DMS 273 treated with DMSO at 0.1 percent for 48 hours (cell line): ENCODE measurements at regions not wholly inside any gene's neighbourhood (a gene's known extent, or its start where the extent isn't known, plus 50 kb on each side); places are given as distances from the start of the nearest gene placed in this dataset.
"Not testable (repeated sequence)": the region's sequence is repeated elsewhere in the genome, so short reads cannot be mapped to it uniquely, and the experiment has no call there.

ENCODE experiments used
- DNase-seq: peaks from one replicate; lab custom pipeline; 2025; lab: John Stamatoyannopoulos, UW

DNA sequence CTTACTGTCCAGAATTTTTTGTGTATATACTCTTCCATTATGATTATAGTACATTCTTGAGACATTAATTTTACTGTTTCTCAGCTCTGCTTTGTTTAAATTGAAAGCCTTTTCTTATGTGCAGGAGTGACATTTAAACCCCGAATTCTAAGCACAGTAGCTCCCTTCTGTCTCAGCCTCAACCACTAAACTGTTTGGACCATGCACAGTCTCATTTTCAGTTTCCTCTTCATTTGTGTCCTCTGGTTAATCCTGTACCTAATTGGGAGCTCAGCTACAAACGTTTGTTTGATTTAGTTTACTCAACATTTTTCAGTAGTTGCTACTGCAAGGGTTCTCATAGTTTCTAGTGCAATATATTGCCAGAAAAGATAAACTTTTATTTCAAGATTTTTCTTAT is 206.3 kb downstream of the SLITRK5 start:
- no peak for DNase-seq

DNA sequence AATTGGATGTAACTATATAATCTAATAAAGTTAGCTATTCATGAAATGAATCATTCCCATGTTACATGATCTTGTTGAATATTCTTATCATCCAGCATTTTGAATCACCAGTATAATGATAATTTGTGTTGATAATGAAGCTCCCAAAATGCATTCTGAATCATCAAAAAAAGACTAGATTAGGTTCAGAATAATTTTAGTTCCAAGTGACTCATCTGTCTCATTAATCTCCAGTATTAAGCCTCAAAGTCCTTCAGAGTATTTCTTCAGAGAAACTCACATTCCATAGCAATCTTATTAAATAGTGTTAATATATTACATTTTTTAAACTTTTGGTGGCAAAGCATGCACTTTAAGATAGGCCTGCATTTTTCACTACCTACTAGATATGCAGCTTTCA is 207.5 kb downstream of the SLITRK5 start:
- no peak for DNase-seq

DNA sequence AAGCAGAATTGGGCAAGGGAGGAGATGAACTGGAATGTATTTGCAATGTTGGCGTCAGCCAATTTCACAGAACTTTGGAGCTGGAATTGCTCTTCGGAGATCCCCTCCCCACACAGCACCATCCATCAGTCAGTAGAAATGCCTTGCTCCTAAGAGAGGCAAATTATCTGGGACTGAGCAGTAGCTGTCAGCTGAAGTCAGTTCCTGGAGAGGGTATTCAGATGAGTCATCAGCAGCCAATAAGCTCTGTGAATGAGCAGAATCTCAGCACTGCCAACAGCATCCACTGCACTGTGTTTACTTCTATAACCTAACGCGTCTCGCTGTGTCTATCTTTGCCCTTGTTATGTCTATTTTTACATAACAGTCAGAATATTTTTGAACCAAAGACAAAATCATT is 213.7 kb downstream of the SLITRK5 start:
- DNase-seq, result no peak

DNA sequence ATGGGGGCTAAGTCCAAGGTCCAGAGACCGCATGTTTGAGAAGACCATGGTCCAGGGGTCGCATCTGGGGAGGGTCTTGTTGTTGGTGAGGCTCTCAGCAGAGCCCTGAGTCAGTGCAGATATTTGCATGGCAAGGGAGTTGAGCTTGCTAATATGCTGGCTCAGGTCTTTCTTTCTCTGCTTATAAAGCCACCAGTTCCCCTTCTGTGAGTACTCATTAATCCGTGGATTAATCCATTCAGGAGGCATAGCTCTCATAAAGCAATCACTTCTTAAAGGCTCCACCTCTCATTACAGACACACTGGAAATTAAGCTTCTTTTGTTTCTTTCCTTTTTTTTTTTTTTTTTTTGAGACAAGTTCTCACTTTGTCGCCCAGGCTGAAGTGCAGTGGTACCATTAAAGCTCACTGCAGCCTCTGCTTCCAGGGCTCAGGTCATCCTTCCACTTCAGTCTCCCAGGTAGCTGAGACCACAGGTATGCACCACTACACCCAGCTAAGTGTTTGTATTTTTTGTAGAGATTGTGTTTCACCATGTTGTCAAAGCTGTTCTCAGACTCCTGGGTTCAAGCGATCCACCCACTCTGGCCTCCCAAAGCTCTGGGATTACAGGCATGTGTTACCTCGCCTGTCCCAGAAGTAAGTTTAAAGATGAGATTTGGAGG is 216.4 kb downstream of the SLITRK5 start:
- DNase-seq, result no peak

DNA sequence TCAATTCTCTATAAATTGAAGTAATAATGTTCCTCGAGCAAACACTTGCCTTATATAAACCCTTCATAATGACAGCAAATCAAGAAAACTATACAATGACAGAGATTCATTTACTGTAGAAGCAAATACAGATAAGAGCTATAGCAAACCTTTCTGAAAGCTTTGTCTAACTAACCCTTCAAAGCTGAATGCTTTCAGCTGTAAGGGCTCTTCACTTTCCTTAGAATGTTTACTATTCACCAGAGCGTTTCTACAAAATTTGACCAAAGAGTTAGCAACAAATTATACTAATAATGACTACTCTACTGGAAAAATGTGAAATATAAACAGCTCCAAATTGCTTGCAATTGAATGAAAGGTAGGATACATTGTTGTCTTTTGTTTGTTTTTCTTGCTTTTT is 218.1 kb downstream of the SLITRK5 start:
- DNase-seq, result no peak

DNA sequence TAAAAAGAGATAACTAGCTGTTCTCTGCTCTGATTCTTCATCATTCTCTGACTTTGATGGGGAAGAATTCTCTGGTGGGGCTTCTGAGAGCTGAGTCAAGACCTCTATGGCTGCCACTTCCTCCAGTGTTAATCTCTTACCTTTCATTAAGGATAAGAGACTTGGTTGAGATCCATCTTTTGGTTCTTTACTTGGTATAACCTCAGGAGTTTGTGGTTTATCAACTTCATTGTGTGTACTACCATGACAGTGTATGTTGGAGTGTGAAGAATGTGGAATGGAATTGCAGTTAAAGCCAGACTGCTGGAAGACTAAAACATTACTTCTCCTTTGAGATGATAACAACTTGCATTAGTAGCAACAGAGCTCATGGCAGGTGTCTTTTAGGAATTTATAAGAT is 222.0 kb downstream of the SLITRK5 start:
- DNase-seq, result no peak

DNA sequence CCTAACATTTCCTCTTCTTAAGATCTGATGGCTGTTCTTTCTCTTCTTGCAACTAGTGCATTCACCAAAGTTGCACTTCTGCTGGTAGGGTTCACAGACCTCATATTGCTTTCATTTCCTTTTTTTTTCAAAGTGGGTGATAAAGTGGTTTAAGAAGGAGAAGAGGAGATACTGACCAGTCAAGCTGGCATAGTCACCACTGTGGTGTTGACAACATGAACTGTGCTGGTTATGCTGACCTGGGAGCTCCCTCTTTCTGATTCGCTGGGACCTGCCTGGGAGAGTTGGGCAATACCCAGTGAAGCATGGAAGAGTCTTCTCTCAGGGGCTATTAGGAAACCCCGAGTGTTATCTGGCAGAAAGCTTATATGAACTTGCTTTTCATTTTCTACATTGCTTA is 222.9 kb downstream of the SLITRK5 start:
- DNase-seq, result no peak

DNA sequence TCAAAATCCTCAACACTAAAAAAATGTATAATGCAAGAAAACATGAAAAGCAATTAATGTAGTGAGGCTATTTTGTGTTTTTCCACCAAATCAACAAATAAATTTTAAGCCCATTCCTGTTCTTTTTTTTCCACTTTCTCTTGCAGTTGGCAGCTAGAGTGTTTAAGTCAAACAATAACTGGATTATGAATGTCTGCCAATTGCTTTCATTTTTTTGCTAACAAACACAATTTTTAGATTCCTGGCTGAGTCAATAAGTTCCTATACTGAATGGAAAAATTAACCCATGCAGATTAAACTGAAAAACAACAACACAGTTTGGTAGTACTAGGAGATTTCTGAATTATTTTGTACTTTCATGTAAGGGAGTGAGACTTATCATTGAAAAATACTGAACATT is 232.4 kb downstream of the SLITRK5 start:
- DNase-seq, result no peak

DNA sequence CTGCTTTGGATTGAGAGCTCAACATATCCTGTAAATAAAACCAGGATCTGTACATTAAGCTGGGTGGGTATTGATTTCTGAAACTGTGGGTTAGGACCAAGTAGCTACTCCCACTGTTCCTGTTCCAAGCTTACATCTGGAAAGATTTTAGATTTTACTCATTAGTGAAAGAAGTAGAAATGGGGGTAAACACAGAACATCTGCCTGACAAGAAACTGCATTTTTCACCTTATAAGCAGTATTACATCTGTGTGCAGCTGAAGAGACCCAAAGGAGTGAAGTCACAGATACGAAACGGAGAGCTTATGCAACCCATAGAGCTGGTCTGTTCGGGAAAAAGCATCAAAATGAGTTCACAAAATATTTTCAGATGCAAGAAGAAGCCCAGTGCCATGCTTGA is 235.2 kb downstream of the SLITRK5 start:
- no peak for DNase-seq

DNA sequence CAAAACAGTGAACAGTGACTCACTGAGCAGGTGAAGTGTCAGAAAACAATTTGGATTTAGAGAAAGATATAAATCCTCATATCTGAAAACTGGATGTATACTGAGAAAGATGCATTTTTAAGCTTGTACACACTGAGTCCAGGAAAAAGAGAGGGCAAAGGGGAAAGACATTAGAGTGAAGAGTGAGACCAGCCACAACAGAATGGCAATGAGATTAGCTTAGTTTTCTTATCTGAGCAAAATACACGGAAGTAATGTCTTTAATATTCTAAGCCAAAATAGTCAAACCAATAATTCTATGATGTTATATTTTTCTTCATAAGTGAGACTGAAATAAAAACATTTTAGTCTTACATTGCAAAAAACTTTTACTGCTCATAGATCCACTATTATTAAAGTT is 236.0 kb downstream of the SLITRK5 start:
- no peak for DNase-seq

DNA sequence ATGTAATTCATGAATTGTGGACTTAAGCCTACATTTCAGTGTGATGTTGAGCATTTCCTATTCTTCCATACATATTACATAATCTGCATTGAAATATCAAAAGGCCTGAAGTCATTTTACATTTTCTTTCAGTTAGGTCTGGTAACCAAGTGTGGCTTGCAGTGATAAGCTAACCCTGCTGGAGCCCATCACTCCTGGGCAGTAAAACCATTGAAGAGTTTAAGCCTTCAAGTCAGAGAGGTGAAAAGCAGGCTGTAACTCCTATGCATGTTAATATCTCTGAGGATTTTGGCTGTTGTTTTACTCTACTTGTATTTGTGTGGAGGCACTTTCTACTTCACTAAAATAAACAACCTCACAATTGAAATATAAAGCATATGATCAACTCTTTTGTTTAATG is 248.8 kb downstream of the SLITRK5 start:
- DNase-seq, result no peak

DNA sequence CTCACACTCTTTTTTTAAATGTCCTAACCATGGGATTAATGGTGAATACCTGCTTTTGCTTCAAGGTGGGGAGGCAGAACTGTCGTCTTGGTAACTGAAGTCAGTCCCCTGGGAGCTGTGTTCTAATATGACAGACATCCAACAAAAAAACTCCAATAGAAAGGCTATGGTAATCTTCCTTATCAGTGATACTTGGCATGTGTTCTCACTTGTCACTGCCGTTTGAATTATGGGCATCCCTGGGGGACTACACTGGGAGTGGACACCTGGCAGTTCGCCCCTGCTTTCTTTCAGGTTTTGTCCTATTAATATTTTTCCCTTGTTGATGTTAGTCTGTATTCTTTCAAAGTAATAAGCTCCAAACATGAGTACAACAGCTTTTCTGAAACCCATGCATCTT is 252.6 kb downstream of the SLITRK5 start:
- no peak for DNase-seq

DNA sequence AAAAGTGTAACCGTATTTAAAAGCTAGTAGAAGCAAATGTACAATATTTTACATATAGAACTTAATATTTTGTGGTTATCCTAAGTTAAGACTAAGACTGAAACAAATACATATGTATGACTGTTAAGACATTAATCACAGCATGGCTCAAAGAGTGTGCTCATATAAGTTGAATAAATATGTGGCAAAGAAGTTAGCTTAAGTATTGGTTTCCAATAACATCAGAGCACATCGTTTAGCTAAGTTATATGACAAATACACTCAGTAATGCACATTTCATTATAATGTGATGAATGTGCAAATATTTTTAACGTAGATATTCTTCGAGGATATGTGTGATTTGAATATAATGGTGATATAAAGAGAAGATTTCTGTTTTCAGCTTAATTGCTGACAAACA is 253.8 kb downstream of the SLITRK5 start:
- no peak for DNase-seq

DNA sequence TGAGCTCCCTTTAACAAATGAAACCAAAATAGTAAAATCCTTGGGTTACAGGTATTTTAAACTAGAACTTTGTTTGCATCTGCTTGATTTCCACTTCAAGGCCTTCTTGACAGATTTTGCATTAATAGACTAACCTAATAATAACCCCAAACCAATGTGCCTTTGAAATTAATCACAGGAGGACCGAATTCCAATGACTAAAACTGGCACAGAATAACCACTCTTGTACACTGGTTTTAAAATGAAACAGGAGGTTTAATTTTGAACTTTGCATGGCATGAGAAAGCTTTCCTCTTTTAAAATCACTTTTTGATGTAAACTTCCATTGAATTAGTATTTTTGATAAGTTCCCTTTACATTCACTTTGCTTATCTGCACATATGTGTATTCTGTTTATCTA is 269.6 kb downstream of the SLITRK5 start:
- no peak for DNase-seq

DNA sequence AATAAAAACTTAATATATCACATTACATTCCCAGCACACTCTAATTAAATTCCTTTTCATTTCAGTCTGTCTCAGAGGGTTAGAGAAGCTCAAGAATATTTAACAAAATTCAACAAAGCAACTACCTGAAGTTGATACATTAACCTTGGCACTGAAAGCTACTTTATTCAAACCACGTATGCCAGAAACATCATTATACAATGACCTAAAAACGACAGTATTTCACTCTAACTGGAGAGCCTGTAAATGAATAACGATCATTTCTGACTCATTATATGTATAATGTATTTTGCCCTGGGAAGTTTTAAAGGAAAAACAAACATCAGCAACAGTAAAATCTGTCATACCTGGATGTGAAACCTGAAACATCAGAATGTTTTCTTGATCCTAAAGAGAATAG is 270.1 kb downstream of the SLITRK5 start:
- DNase-seq, result no peak

DNA sequence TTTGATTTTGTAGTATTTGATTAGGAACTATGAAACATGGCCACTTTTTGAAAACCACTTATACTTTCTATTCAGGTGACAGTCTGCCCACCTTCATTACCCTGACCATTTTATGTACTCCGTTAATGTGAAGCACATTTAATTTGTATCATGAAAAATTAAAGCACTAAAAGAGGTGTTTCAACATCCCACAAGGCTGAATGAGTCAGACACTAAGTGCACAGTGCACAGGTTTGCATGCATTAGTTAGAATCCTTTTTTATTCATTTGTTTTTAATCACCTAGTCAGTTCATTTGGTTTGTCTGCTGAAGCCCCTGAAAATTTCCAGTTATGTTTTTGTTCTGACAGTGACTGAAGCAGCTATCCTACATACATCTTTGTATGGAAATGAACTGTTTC is 271.0 kb downstream of the SLITRK5 start:
- no peak for DNase-seq

DNA sequence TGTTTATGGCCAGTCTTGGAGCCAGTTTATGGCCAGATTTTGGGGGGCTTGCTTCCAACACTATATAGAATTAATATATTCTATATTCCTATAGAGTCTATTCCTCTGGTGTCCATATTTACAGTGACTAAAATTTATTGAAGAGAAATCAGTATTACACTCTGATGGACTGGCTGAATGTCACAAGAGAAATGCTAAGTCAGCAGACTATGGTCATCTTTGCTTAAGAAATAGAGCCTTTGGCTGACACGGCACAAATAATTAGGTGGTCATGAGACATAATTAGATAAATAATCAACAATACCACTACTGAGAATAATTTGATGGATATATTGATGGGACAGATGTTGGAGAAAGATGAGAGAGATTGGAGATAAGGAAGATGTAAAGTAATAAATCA is 272.9 kb downstream of the SLITRK5 start:
- no peak for DNase-seq

DNA sequence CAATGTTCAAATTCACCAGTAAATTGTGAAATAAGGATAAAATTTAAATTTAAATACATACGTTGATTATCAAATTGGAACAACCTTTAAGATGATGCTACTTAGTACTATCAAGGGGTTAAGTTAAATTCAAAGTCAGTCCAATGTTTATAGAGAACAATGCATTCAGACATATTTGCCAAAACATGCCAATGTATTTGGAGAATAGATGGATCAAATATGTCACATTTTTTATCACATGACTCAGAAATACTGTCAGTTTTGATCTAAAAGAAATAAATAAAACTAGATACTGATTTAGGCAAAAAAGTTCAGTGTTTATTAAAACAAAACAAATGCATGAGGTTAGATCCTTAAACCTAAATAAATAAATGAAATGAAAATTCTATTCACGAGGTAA is 281.2 kb downstream of the SLITRK5 start:
- DNase-seq, result no peak

DNA sequence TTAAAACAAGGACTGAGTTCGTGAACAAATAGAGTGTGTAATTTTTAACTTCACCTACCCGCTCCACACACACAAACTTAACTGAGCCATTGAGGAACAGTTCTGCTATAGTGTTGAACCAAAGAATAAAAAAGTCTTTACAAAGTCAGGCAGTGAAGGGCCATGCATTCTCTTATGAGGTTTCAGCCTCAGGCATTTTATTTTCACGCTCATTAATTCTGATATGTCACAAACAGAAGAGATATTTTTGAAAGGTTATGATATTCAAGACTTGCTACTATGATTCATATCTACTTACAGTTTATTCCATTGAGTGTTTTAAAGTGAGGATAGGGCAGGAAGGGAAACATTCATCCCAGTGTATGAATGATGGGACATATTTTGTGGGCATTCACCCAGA is 282.2 kb downstream of the SLITRK5 start:
- no peak for DNase-seq

DNA sequence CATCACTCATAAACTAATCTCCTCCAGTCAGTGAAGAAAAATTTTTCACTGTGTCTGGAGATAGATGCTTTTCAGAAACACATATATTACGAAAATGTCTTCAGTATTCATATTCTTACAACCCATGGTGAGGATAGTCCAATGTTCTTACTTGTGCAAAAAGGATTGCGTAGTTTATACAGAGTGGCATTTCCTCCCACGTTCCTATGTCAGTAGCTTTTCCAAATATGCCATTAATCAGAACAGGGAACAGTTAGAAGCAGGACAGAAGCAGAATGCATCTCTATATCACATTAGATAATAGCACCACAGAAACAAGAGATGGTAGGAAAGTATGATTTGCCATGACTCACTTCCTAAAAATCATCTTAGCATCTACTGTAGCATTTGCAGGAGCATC is 282.9 kb downstream of the SLITRK5 start:
- DNase-seq, result no peak

DNA sequence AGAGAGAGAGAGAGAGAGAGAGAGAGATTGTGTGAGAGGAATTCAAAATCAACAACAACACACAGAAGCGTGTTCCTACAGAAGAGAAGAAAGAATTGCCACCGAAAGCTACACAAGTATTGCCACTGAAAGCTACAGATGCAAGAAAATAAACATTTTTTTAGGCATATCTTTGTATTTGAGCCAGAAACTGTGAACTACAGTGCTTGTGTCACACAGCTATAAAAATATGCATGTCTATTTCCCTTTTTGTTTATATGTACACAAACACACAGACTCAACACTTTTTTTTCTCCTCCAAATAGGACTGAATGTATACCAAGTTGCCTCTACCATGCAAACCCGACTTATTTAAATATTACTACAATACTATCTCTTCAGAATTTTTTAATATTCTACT is 290.4 kb downstream of the SLITRK5 start:
- no peak for DNase-seq

DNA sequence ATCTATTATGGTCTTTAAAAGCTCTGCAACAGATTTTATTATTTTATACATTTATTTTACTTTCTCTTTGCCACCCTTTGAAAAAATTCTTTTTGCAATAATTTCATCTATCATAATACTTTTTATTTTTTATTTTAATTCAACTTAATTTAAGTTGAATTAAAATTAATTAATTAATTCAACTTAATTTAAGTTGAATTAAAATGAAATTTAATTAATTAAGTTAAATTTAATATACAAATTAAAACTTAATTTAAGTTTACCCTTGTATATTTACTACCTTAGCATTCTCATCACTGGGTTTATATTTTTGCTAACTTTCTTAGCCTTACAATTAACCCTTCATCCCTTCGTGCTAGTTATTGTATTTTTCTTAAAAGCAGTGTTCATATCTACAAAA is 301.4 kb downstream of the SLITRK5 start:
- DNase-seq, result no peak

DNA sequence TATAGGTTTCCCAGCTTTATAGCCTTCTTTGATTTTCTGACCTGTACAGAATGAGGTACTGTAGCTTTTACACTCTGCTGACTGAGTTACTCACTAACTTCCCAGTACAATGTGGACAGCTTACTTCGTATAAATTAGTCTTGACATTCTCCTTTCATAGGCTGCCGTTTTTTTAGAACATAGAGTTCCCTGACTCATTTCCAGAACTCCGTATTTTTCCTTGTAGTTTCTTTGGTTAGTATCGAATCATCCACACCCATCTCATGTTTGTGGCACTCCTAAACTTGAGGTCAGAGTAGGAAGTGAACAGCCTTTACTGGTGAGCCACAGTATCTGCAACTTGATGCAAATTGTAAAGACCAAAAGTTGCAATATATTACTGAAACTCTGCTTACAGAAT is 303.9 kb downstream of the SLITRK5 start:
- no peak for DNase-seq

DNA sequence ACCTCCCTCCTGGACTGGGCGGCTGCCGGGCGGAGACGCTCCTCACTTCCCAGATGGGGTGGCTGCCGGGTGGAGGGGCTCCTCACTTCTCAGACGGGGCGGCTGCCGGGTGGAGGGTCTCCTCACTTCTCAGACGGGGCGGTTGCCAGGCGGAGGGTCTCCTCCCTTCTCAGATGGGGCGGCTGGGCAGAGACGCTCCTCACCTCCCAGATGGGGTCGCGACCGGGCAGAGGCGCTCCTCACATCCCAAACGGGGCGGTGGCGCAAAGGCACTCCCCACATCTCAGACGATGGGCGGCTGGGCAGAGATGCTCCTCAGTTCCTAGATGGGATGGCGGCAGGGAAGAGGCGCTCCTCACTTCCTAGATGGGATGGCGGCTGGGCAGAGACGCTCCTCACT is 305.5 kb downstream of the SLITRK5 start:
- DNase-seq, result not testable (repeated sequence)

DNA sequence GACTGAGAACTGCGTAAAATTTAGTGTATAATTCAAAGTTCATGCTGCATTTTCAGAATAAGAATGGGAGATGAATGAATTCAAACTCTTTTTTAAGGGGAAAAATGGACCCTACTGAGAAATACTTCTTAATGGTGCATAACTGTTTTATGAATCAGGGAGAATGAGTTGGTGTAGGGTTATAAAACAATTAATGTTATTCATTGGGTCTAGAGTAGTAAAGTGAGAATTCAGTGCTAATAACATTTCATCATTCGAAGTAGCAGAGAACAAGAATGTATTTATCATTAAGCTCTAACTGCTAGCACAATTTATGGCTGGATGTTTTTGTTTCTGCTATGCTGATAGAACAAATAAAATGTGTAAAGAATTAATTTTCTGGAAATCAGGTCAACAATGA is 310.2 kb downstream of the SLITRK5 start:
- DNase-seq, result no peak
